Cardiac muscle cell (in vitro differentiated cells and primary cell): ENCODE measurements at regions not wholly inside any gene's neighbourhood (a gene's known extent, or its start where the extent isn't known, plus 50 kb on each side); places are given as distances from the start of the nearest gene placed in this dataset.
"Not testable (repeated sequence)": the region's sequence is repeated elsewhere in the genome, so short reads cannot be mapped to it uniquely, and the experiment has no call there.

Experiments
- DNase-seq, 2 donors: peaks; one replicate each; pipeline versions ENCODE4 v3.0.0 to v3.0.0-alpha.2; 2010 to 2017; ENCODE audit warnings: low read depth in 1 of 2, low spot score in 1 of 2
- H3K27ac ChIP-seq: fragments of 200-600 bp; sonication (generic); 2 replicates; pipeline ENCODE4 v1.5.1; 2016
- H3K27me3 ChIP-seq: fragments of 200-600 bp; sonication (generic); 2 replicates; pipeline ENCODE4 v1.6.0; 2016; ENCODE audit warnings: control low read depth
- H3K36me3 ChIP-seq: fragments of 200-600 bp; sonication (generic); 2 replicates; pipeline ENCODE4 v1.5.1; 2016; ENCODE audit warnings: control low read depth
- H3K4me1 ChIP-seq: fragments of 200-600 bp; sonication (generic); 2 replicates; pipeline ENCODE4 v1.8.1; 2017; ENCODE audit warnings: low read depth, mild to moderate bottlenecking, mixed run types
- H3K4me3 ChIP-seq: fragments of 200-600 bp; sonication (generic); 2 replicates; pipeline ENCODE4 v1.5.1; 2016; ENCODE audit warnings: mild to moderate bottlenecking
- H3K9me3 ChIP-seq: fragments of 200-600 bp; sonication (generic); 2 replicates; pipeline ENCODE4 v1.5.1; 2017; ENCODE audit warnings: low read depth, mild to moderate bottlenecking, control low read depth
- CTCF ChIP-seq: IDR thresholded peaks from 2 replicates; pipeline ENCODE4 v1.5.1; 2012; ENCODE audit warnings: low read depth, mild to moderate bottlenecking, low read length

DNA sequence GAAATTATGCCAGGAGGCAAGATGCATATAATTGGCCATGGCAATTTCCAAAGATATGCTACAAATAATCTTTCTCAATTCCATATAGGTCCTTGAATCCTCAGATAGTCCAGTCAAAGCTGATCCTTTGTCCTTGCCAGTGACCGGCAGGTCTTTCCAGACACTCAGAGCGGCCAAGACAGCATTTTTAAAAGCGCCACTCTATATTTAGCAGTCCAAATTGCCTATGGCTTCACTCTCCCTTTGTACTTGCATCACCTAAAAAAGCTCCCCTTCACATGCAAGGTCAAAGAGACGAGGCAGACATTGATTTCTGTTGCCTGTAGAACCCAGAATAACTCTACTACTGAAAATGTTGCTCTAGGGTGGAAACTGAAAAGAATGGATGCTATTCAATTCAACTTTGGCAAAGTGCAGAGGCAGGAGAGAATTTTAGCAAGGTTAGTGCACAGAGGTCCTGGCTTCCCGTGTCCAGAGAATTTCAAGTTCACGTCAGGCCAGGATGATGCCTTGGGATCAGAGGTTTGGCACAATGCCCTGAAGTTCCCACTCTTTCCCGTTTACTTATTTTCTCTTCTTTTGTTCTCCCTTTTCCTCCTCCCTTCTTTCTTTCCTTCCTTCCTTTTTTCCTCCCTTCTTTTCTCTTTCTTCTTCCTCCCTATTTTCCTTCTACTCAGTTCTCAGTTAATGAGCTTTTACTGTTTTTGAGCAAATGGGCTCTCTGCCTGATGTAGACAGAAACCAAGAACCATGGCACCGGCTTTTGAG, 108.5 kb downstream of the KCNK1 start:
- no peak for TF ChIP-seq CTCF
- no peak overlapping the region for H3K4me3 ChIP-seq
- H3K36me3 ChIP-seq: no peaks in the 10 kb centered on the region
- H3K27me3 ChIP-seq: no peaks in the 10 kb centered on the region
- H3K4me1 ChIP-seq: peaks cover 38% of the 10 kb centered on the region
- peak in 1 of 2 donors; percentile 68 for DNase-seq
- no peaks in the 10 kb centered on the region for H3K9me3 ChIP-seq
- H3K27ac ChIP-seq: peak overlapping the region; percentile 92

- no peaks in the 10 kb centered on the region for H3K9me3 ChIP-seq
- H3K36me3 ChIP-seq: no peaks in the 10 kb centered on the region
- DNase-seq: no peak
- H3K27ac ChIP-seq: peak overlapping the region; percentile 92
- no peak for TF ChIP-seq CTCF
- peaks cover 38% of the 10 kb centered on the region for H3K4me1 ChIP-seq
- H3K27me3 ChIP-seq: no peaks in the 10 kb centered on the region
- no peak overlapping the region for H3K4me3 ChIP-seq
These were observed 109.5 kb downstream of the KCNK1 start for GRCh38 chr1:233723387-233723786.

DNA sequence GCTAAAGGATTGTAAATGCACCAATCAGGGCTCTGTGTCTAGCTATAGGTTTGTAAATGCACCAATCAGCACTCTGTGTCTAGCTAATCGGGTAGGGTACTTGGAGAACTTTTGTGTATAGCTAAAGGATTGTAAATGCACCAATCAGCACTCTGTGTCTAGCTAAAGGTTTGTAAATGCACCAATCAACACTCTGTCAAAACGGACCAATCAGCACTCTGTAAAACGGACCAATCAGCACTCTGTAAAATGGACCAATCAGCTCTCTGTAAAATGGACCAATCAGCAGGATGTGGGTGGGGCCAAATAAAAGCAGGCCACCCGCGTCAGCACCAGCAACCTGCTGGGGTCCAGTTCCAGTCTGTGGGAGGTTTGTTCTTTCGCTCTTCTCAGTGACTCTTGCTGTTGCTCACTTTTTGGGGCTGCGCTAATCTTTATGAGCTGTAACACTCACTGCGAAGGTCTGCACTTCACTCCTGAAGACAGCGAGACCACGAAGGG, 110.3 kb downstream of the KCNK1 start:
- H3K36me3 ChIP-seq, H3K9me3 ChIP-seq, H3K4me3 ChIP-seq, H3K27me3 ChIP-seq, DNase-seq: not testable (repeated sequence)
- Histone ChIP-seq H3K4me1 (peaks cover 38% of the 10 kb centered on the region), H3K27ac (peak overlapping the region; percentile 92)

DNA sequence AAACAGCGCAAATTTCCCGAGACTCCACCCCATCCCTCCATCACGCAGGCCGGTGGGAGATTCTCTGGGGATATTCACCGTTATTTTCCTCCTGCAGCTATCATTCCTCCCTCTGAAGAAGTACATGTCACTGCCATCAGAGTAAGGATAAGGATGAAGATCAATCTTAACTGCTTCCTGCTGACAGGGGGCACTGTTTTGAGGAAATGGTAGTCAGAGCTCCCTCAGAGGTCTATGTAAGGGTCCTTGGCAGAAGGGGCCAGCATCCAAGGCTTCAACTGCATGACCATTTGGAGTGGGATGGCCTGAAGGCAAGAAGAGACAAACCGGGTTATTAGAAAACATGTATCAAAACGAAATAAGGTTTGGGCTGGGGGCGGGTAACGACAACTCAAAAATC, 111.5 kb downstream of the KCNK1 start:
- Histone ChIP-seq H3K4me3 (no peak overlapping the region), H3K27ac (no peak overlapping the region), H3K4me1 (peaks cover 31% of the 10 kb centered on the region), H3K36me3 (no peaks in the 10 kb centered on the region), H3K27me3 (no peaks in the 10 kb centered on the region), H3K9me3 (no peaks in the 10 kb centered on the region)
- DNase-seq: no peak
- no peak for TF ChIP-seq CTCF

DNA sequence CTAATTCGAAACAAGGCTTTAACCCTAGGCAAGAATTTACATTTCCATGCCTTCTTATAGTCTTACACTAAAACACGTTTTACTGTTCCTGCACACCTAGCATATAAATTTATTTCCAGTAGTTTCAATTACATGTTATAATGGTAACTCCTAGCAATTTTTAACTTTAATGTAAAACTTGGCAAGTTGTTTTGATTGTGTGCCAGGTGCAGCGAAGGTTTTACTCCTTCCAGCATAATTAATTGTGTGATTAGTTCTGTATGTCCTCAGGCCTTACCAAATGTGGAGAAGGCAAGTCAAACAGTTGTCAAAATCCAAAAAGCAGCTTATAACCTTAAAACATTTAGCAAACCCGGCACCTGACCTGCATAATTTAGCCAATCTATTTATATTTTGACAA, 114.8 kb downstream of the KCNK1 start:
- no peak for TF ChIP-seq CTCF
- no peaks in the 10 kb centered on the region for H3K36me3 ChIP-seq
- no peaks in the 10 kb centered on the region for H3K9me3 ChIP-seq
- no peak overlapping the region for H3K4me3 ChIP-seq
- H3K27ac ChIP-seq: no peak overlapping the region
- no peaks in the 10 kb centered on the region for H3K27me3 ChIP-seq
- DNase-seq: no peak
- peaks cover 2% of the 10 kb centered on the region for H3K4me1 ChIP-seq

DNA sequence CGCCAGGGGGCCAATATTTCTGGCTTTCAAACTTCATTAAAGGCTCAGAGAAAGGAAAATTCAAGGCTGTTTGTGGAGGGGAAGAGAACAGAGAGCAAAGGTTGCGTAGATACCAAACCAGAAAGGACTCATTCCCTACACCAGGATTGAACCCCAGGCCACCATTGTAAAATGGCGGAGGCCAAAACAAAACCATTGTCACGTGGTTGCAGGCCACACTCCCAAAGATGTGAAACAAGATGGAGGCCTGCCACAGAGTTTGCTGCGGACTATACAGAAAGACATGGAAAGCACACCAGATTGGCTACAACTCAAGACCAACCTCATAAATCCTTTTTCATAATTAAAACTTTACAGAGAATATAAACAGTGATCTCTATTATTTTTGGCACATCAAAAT, 116.5 kb downstream of the KCNK1 start:
- no peak for DNase-seq
- Histone ChIP-seq H3K9me3 (no peaks in the 10 kb centered on the region), H3K4me3 (no peak overlapping the region), H3K36me3 (no peaks in the 10 kb centered on the region), H3K27ac (no peak overlapping the region), H3K4me1 (no peaks in the 10 kb centered on the region), H3K27me3 (no peaks in the 10 kb centered on the region)
- TF ChIP-seq CTCF: no peak
